CD8-positive, alpha-beta memory T cell (primary cell): ENCODE measurements at regions not wholly inside any gene's neighbourhood (a gene's known extent, or its start where the extent isn't known, plus 50 kb on each side); places are given as distances from the start of the nearest gene placed in this dataset.
"Not testable (repeated sequence)": the region's sequence is repeated elsewhere in the genome, so short reads cannot be mapped to it uniquely, and the experiment has no call there.

ENCODE experiments used
- CTCF ChIA-PET: fragments of 350-600 bp; sonication (Branson Sonifier 250); formaldehyde crosslinking; loops from one replicate; lab custom pipeline; 2021; ENCODE audit warnings: antibody characterized with exemption; lab: Charles Lee
- POLR2A ChIA-PET: fragments of 350-600 bp; sonication (Branson Sonifier 250); formaldehyde crosslinking; loops from one replicate; lab custom pipeline; 2021; ENCODE audit warnings: antibody characterized with exemption; lab: Charles Lee
- DNase-seq, 5 donors: peaks; one replicate each; pipeline versions ENCODE4 v3.0.0 to v3.0.0-alpha.2; 2020 to 2022; ENCODE audit warnings: mixed read lengths in 1 of 5
- H3K27ac ChIP-seq: one replicate; pipeline ENCODE4 v1.7.0; 2013; ENCODE audit warnings: low read depth, mild to moderate bottlenecking, low read length, moderate library complexity
- H3K27me3 ChIP-seq: 2 replicates; pipeline ENCODE4 v1.7.0; 2013; ENCODE audit warnings: low read length, mild to moderate bottlenecking; ENCODE audit not compliant: insufficient read depth, poor library complexity, severe bottlenecking
- H3K36me3 ChIP-seq: 2 replicates; pipeline ENCODE4 v1.7.0; 2013; ENCODE audit warnings: mild to moderate bottlenecking, low read length, moderate library complexity; ENCODE audit not compliant: insufficient read depth
- H3K4me1 ChIP-seq: 2 replicates; pipeline ENCODE4 v1.7.0; 2013; ENCODE audit warnings: mild to moderate bottlenecking, low read length, moderate library complexity; ENCODE audit not compliant: insufficient read depth
- H3K4me3 ChIP-seq: 2 replicates; pipeline ENCODE4 v1.7.0; 2013; ENCODE audit warnings: mild to moderate bottlenecking, low read length
- H3K9me3 ChIP-seq: 2 replicates; pipeline ENCODE4 v1.7.0; 2013; ENCODE audit warnings: mild to moderate bottlenecking, low read length
- H3K27ac Mint-ChIP-seq, 8 donors: one replicate each; pipeline ENCODE4 v1.8.0; 2020 to 2021; ENCODE audit warnings: mixed read lengths in 8 of 8, mild to moderate bottlenecking in 6 of 8, inconsistent platforms in 3 of 8, moderate library complexity in 3 of 8
- H3K27me3 Mint-ChIP-seq, 2 donors: one replicate each; pipeline ENCODE4 v1.8.0; 2020 to 2021; ENCODE audit warnings: mixed read lengths in 2 of 2, mild to moderate bottlenecking in 1 of 2, moderate library complexity in 1 of 2
- H3K36me3 Mint-ChIP-seq, 3 donors: one replicate each; pipeline ENCODE4 v1.8.0; 2020 to 2021; ENCODE audit warnings: mixed read lengths in 3 of 3, inconsistent platforms in 1 of 3, mild to moderate bottlenecking in 1 of 3
- H3K4me1 Mint-ChIP-seq, 3 donors: one replicate each; pipeline ENCODE4 v1.8.0; 2020 to 2021; ENCODE audit warnings: mixed read lengths in 3 of 3, inconsistent platforms in 1 of 3, mild to moderate bottlenecking in 1 of 3
- H3K4me3 Mint-ChIP-seq, 7 donors: one replicate each; pipeline ENCODE4 v1.8.0; 2020 to 2021; ENCODE audit warnings: mixed read lengths in 7 of 7, mild to moderate bottlenecking in 6 of 7, moderate library complexity in 4 of 7, inconsistent platforms in 2 of 7
- H3K9me3 Mint-ChIP-seq, 5 donors: one replicate each; pipeline ENCODE4 v1.8.0; 2020 to 2022; ENCODE audit warnings: mixed read lengths in 5 of 5, mild to moderate bottlenecking in 3 of 5, moderate library complexity in 2 of 5, inconsistent platforms in 1 of 5

DNA sequence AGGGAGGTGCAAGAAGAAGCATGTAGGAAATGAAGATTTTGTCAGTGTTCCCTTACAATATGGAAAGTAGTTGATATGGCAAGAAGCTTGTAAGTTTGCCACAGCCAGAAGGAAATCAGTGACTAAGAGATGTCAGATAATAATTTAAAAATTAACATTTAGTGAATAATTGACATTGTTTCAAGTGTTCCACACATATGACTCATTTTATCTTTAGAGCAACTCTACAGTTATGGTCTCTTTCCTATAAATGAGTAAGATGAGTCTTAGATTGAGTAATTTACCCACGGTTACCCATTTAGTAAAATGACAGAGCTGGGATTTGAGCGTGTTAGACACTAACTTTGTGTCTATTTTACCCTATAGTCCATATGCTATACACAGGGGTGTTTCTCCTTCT lies 300.3 kb upstream of the IRS4 start:
- Histone ChIP-seq H3K4me1 (no peaks in the 10 kb centered on the region), H3K27ac (no peak overlapping the region), H3K27me3 (no peaks in the 10 kb centered on the region), H3K4me3 (no peak overlapping the region), H3K36me3 (no peaks in the 10 kb centered on the region), H3K9me3 (no peaks in the 10 kb centered on the region)
- ChIA-PET POLR2A (no interaction called here), CTCF (no interaction called here)
- no peak for DNase-seq
- Mint-ChIP-seq H3K4me1 (no peaks in the 10 kb centered on the region), H3K4me3 (no peak overlapping the region), H3K27me3 (no peaks in the 10 kb centered on the region), H3K9me3 (peaks cover 0 to 6% (median 0%) of the 10 kb centered on the region in 5 donors), H3K36me3 (no peaks in the 10 kb centered on the region), H3K27ac (no peak overlapping the region)

GRCh38 chrX:108993909-108994308 lies 257.5 kb upstream of the IRS4 start:
- no peak for DNase-seq
- ChIA-PET CTCF (no interaction called here), POLR2A (no interaction called here)
- no peaks in the 10 kb centered on the region for H3K4me1 Mint-ChIP-seq
- peaks cover 0 to 8% (median 2%) of the 10 kb centered on the region in 5 donors for H3K9me3 Mint-ChIP-seq
- H3K4me3 Mint-ChIP-seq, result no peak overlapping the region
- H3K36me3 ChIP-seq, result no peaks in the 10 kb centered on the region
- no peaks in the 10 kb centered on the region for H3K27me3 ChIP-seq
- no peaks in the 10 kb centered on the region for H3K36me3 Mint-ChIP-seq
- no peak overlapping the region for H3K27ac Mint-ChIP-seq
- peaks cover 0 to 7% of the 10 kb centered on the region in 2 donors for H3K27me3 Mint-ChIP-seq
- no peak overlapping the region for H3K4me3 ChIP-seq
- no peaks in the 10 kb centered on the region for H3K4me1 ChIP-seq
- no peaks in the 10 kb centered on the region for H3K9me3 ChIP-seq
- H3K27ac ChIP-seq, result no peak overlapping the region

DNA sequence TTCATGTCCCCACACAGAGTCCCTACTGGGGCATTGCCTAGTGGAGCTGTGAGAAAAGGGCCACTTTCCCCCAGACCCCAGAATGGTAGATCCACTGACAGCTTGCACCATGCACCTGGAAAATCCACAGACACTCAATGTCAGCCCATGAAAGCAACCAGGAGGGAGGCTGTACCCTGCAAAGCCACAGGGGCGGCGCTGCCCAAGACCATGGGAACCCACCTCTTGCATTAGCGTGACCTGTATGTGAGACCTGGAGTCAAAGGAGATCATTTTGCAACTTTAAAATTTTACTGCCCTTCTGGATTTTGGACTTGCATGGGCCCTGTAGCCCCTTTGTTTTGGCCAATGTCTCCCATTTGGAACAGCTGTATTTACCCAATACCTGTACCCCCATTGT lies 236.5 kb upstream of the IRS4 start:
- CTCF ChIA-PET, H3K4me1 Mint-ChIP-seq, H3K36me3 ChIP-seq, H3K9me3 ChIP-seq, H3K4me3 ChIP-seq, H3K27ac Mint-ChIP-seq, H3K9me3 Mint-ChIP-seq, DNase-seq, H3K36me3 Mint-ChIP-seq, POLR2A ChIA-PET, H3K27ac ChIP-seq, H3K4me3 Mint-ChIP-seq, H3K27me3 Mint-ChIP-seq, H3K27me3 ChIP-seq, H3K4me1 ChIP-seq: not testable (repeated sequence)

DNA sequence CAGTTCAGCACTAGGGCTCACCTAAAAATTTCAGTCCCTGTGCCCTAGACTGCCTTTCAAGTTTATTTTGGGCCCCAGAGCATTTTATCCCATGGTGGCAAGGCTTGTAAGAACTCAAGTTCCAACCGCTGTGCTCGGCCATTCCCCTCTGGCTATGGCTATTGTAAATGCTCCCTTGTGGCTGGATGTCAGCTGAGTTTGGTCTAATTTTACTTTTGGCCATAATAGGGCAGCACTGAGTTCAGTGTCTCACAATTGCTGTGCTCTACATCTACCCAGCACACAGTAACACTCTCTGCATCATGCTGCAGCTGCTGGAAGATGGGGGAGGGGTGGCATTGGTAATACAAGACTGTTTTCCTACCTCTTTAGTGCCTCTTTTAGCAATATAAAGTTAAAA lies 210.8 kb upstream of the IRS4 start:
- POLR2A ChIA-PET, result no interaction called here
- CTCF ChIA-PET, result no interaction called here

GRCh38 chrX:108946531-108946930 lies 210.2 kb upstream of the IRS4 start:
- ChIA-PET POLR2A (no interaction called here), CTCF (no interaction called here)
- Mint-ChIP-seq H3K4me3 (no peak overlapping the region), H3K27ac (no peak overlapping the region), H3K4me1 (no peaks in the 10 kb centered on the region), H3K9me3 (peaks cover 0 to 3% (median 0%) of the 10 kb centered on the region in 5 donors), H3K36me3 (no peaks in the 10 kb centered on the region), H3K27me3 (peaks cover 0 to under 1% of the 10 kb centered on the region in 2 donors)
- no peak for DNase-seq
- Histone ChIP-seq H3K9me3 (no peaks in the 10 kb centered on the region), H3K4me1 (no peaks in the 10 kb centered on the region), H3K27me3 (no peaks in the 10 kb centered on the region), H3K36me3 (no peaks in the 10 kb centered on the region), H3K4me3 (no peak overlapping the region), H3K27ac (no peak overlapping the region)

More for the DNA sequence above, 210.8 kb upstream of the IRS4 start:
- Histone ChIP-seq H3K27ac (no peak overlapping the region), H3K27me3 (no peaks in the 10 kb centered on the region), H3K36me3 (no peaks in the 10 kb centered on the region), H3K4me3 (no peak overlapping the region), H3K9me3 (no peaks in the 10 kb centered on the region), H3K4me1 (no peaks in the 10 kb centered on the region)
- no peaks in the 10 kb centered on the region for H3K4me1 Mint-ChIP-seq
- no peaks in the 10 kb centered on the region for H3K36me3 Mint-ChIP-seq
- H3K9me3 Mint-ChIP-seq, result peaks cover 0 to 3% (median 0%) of the 10 kb centered on the region in 5 donors
- H3K27me3 Mint-ChIP-seq, result no peaks in the 10 kb centered on the region
- no peak for DNase-seq
- no peak overlapping the region for H3K27ac Mint-ChIP-seq
- no peak overlapping the region for H3K4me3 Mint-ChIP-seq

DNA sequence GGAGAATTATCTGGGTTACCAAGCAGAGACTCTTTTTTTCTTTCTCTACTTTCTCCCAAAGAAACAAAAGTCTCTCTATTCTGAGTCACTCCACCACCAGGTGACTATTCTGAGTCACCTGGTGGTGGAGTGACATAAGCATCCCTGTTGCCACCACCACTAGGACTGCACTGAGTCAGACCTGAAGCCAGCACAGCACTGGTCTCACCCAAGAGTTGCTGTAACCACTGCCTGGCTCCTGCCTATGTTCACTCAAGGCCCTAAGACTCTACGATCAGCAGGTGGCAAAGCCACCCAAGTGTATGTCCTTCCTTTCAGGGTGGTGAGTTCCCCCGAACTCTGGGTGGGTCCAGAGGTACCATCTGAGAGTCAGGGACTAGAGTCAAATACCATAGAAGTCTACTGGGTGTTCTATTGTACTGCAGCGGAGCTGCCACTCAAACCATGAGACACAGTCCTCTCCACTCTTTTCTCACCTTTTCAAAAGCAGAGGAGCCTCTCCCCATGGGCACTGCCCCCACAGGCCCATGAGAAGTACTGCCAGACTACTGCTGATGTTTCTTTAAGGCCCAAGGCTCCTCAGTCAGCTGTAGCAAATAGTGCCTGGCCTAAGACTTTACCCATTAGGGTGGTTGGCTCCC lies 209.6 kb upstream of the IRS4 start:
- no peak overlapping the region for H3K27ac Mint-ChIP-seq
- DNase-seq, result no peak

DNA sequence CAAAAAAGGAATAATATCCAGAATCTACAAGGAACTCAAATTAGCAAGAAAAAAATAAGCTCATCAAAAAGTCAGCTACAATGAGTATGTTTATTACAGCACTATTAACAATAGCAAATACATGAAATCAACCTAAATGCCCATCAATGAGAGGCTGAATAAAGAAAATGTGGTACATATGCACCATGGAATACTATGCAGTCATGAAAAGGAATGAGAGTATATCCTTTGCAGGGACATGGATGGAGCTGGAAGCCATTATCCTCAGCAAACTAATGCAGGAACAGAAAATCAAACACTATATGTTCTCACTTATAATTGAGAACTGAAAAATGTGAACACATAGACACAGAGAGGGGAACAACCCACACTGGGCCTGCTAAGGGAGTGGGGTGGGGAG lies 178.4 kb upstream of the IRS4 start:
- Histone ChIP-seq H3K4me3 (no peak overlapping the region), H3K9me3 (no peaks in the 10 kb centered on the region), H3K27me3 (no peaks in the 10 kb centered on the region), H3K4me1 (no peaks in the 10 kb centered on the region), H3K36me3 (no peaks in the 10 kb centered on the region), H3K27ac (no peak overlapping the region)
- no peak overlapping the region for H3K27ac Mint-ChIP-seq
- peaks cover 0 to 16% (median 6%) of the 10 kb centered on the region in 5 donors for H3K9me3 Mint-ChIP-seq
- no peaks in the 10 kb centered on the region for H3K36me3 Mint-ChIP-seq
- POLR2A ChIA-PET, result no interaction called here
- CTCF ChIA-PET, result no interaction called here
- DNase-seq, result no peak
- no peak overlapping the region for H3K4me3 Mint-ChIP-seq
- no peaks in the 10 kb centered on the region for H3K27me3 Mint-ChIP-seq
- no peaks in the 10 kb centered on the region for H3K4me1 Mint-ChIP-seq

More for the DNA sequence above, 209.6 kb upstream of the IRS4 start:
- Histone ChIP-seq H3K27ac (no peak overlapping the region), H3K4me1 (no peaks in the 10 kb centered on the region), H3K9me3 (no peaks in the 10 kb centered on the region), H3K27me3 (no peaks in the 10 kb centered on the region), H3K4me3 (no peak overlapping the region), H3K36me3 (no peaks in the 10 kb centered on the region)
- ChIA-PET POLR2A (no interaction called here), CTCF (no interaction called here)
- no peaks in the 10 kb centered on the region for H3K36me3 Mint-ChIP-seq
- peaks cover 0 to 3% of the 10 kb centered on the region in 2 donors for H3K27me3 Mint-ChIP-seq
- no peak overlapping the region for H3K4me3 Mint-ChIP-seq
- no peaks in the 10 kb centered on the region for H3K4me1 Mint-ChIP-seq
- peaks cover 0 to 3% (median 0%) of the 10 kb centered on the region in 5 donors for H3K9me3 Mint-ChIP-seq

DNA sequence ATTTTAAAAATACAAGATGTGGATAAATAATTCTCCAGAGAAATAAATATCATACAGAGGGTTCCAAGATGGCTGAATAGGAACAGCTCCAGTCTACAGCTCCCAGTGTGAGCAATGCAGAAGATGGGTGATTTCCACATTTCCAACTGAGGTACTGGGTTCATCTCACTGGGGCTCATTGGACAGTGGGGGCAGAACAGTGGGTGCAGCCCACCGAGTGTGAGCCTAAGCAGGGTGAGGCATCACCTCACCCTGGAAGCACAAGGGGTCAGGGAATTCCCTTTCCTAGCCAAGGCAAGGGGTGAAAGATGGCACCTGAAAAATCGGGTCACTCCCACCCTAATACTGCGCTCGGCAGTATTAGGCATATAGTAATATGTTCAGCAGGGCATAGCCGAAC lies 167.5 kb upstream of the IRS4 start:
- H3K4me3 ChIP-seq, POLR2A ChIA-PET, H3K36me3 Mint-ChIP-seq, H3K27me3 Mint-ChIP-seq, H3K9me3 ChIP-seq, H3K27me3 ChIP-seq, H3K4me3 Mint-ChIP-seq, DNase-seq, H3K36me3 ChIP-seq, H3K27ac ChIP-seq, H3K9me3 Mint-ChIP-seq, H3K27ac Mint-ChIP-seq, H3K4me1 Mint-ChIP-seq, CTCF ChIA-PET, H3K4me1 ChIP-seq: not testable (repeated sequence)
